ENCODE measurements at regions not wholly inside any gene's neighbourhood (a gene's known extent, or its start where the extent isn't known, plus 50 kb on each side); places are given as distances from the start of the nearest gene placed in this dataset.
"Not testable (repeated sequence)": the region's sequence is repeated elsewhere in the genome, so short reads cannot be mapped to it uniquely, and the experiment has no call there.

- DNase-seq (ENCODE audit: low read depth in 2 of 2): not testable (repeated sequence)
Observed at GRCh38 chr14:106753751-106754150, 1227.4 kb downstream of the TMEM121 start.

GRCh38 chr14:106757444-106757843 is 1231.1 kb downstream of the TMEM121 start:
- not testable (repeated sequence) for DNase-seq (ENCODE audit: low read depth in 2 of 2)

DNA sequence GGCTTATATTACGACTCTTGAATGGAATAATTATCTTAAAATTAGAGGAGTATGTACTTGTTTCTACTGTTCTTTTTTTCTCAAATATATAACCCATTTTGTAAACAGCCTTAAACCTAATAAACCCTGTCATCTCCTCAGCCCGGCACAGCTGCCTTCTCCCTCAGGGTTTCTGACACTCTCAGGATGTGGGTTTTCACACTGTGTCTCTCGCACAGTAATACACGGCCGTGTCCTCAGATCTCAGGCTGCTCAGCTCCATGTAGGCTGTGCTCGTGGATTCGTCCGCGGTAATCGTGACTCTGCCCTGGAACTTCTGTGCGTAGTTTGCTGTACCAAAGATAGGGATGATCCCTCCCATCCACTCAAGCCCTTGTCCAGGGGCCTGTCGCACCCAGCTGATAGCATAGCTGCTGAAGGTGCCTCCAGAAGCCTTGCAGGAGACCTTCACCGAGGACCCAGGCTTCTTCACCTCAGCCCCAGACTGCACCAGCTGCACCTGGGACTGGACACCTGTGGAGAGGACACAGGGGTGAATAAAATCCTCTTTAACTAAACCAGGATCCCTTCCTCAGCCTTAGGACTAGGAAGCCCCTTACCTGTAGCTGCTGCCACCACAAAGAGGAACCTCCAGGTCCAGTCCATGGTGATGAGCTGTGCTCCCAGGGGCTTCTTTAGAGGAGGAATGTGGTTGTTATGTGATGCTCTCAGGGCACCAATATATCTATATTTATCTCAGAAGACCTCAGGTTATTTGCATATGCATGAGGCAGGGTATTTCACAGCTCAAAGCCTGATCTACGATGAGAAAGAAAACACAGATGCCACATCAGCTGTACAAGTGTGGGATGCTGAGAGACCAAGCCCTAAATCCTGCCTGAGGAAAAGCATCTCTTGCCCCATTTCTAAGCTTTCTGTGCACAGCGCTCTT is 1235.8 kb downstream of the TMEM121 start:
- not testable (repeated sequence) for DNase-seq (ENCODE audit: low read depth in 2 of 2)

DNA sequence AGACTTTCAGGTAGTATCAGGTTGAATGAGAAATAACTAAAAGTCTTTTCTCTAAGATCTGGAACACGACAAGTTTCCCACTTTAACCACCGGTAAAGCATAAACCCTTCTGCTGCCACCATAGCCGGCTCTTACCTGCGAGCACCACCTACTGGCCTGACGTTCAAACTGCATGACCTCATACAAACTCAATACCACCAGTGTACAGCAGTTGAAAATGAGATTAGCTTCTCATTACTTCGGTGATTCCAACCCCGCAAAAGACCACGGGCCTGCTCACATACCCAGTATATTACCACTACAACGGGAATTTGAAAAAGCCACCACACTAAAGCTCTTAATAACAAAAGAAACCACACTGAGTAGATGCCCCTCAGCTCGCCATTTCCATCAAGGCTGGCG is 1238.6 kb downstream of the TMEM121 start:
- not testable (repeated sequence) for DNase-seq (ENCODE audit: low read depth in 2 of 2)

DNA sequence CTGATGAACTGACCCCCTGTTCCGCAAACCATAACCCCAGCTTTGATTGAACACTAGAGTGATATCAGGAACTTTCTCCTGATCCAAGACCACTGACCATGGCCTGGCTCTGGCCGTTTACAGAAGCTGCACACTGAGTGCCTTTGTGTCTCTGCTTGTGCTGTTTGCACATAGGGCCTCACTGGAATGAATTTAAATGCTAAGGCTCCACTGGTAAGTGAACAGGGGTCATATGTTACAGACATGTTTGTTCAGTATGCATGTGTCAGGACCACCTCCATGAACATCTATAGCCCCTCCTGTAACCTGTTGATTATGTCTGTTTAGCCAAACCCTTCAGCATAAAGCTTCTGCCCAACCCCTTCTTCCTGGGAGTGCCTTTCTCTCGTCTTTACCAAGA is 1239.8 kb downstream of the TMEM121 start:
- no peak for DNase-seq (ENCODE audit: low read depth in 2 of 2)

DNA sequence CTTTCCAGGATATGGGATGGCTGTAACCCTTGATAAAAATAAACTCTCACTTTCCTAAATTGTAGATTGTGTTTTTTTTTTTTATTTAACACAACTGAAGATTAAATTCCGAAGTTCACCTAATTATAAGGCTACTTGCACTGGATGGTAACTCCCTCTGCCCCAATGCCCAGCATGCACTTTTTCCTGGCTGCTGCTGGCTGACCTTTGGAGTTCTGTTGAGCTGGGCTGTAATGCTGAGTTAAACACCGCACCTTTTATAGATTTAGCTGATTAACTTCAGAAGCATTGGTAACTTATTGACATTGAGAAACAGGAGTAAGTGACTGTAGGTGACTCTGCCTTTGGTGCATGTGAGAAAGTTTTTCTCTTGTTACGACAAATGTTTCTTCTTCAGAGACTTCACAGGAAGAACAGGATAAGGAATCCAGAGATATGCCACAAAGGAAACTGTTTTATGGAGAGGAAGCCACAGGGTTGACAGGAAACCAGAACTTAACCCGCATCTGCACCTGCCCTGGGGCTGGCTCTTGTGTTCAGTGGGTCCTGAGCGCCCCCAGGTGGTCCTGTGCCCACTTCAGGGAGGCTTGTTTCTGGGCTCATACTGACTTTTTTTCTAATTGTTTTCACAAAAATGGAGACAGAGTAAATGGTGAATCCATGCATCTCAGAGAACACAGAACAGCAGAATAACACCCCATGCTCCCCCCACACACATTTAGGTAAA is 1240.3 kb downstream of the TMEM121 start:
- DNase-seq (ENCODE audit: low read depth in 2 of 2): peak; percentile 10 to 35

GRCh38 chr14:106768230-106768629 is 1241.8 kb downstream of the TMEM121 start:
- not testable (repeated sequence) for DNase-seq (ENCODE audit: low read depth in 2 of 2)

DNA sequence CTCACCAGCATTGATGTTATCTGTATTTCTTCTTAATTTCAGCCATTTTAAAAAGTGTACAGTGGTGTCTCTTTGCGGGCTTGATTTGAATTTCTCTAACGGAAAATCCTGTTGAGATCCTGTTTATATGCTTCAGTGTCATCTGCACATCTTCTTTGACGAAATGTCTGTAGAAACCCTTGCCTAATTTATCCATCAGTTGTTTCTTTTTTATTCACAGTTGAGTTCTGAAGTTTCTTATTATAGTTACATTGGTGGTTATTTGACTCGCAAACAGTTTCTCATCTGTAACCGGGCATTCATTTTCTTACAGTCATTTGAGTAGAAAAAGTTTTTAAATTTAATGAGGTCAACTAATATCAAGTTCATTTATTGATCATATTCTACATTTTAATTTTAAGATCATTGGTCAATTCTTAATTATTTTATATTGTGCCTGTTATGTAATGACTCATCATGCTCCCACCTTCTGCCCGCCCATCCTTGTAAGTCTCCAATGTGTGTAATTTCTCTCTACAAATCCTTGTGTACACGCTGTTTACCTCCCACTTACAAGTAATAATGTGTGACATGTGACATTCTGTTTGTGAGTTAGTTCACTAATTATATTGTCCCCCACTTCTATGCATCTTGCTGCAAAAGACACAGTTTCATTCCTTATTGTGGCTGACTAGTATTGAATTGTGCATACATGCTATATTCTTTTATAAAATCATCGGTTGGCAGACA is 1242.8 kb downstream of the TMEM121 start:
- DNase-seq (ENCODE audit: low read depth in 2 of 2): not testable (repeated sequence)

DNA sequence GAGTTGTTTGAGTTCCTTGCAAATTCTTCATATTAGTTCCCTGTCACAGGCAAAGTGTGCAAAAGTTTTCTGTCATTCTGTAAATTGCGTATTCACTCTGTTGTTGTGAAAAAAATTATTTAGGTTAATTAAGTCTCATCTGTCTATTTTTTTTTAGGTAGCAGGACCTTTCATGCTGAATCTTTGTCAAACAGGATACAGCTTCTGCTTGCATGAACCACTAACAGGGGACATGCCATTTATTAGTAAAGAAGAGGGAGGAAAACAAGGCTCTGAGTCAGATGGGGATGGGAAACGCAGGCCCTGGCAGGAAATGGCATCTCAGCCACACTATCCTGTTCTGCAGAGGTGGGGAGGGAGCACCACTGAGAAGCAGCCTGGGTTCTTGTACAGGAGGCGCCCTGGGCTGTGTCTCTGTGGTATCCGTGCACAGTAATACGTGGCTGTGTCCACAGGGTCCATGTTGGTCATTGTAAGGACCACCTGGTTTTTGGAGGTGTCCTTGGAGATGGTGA is 1243.8 kb downstream of the TMEM121 start:
- DNase-seq (ENCODE audit: low read depth in 2 of 2): not testable (repeated sequence)

GRCh38 chr14:106774889-106775480 is 1248.6 kb downstream of the TMEM121 start:
- DNase-seq (ENCODE audit: low read depth in 2 of 2): peak; percentile 53 to 79

GRCh38 chr14:106776395-106776983 is 1250.1 kb downstream of the TMEM121 start:
- DNase-seq (ENCODE audit: low read depth in 2 of 2): no peak

- no peak for DNase-seq (ENCODE audit: low read depth in 2 of 2)
Observed at GRCh38 chr14:106778986-106779385, 1252.6 kb downstream of the TMEM121 start.

GRCh38 chr14:106786697-106787096 is 1260.3 kb downstream of the TMEM121 start:
- DNase-seq (ENCODE audit: low read depth in 2 of 2): no peak

DNA sequence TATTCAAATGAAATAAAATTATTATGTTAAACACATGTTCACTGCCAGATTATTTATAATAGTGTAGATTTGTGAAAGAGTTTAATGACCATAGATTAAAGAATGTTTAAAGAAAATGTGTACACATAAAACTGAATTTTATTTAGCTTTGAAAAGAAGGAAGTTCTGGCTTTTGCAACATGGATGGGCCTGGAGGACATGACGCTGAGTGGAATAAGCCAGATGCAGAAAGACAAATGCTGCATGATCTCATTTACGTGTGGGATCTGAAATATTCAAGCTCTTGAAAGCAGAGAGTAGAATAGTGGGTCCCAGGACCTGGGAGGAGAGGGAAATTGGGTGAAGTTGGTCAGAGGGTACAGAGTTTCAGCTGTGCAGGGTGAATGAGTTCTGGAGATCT is 1261.2 kb downstream of the TMEM121 start:
- no peak for DNase-seq (ENCODE audit: low read depth in 2 of 2)

- DNase-seq (ENCODE audit: low read depth in 2 of 2): no peak
Observed at GRCh38 chr14:106788534-106788933, 1262.2 kb downstream of the TMEM121 start.

DNA sequence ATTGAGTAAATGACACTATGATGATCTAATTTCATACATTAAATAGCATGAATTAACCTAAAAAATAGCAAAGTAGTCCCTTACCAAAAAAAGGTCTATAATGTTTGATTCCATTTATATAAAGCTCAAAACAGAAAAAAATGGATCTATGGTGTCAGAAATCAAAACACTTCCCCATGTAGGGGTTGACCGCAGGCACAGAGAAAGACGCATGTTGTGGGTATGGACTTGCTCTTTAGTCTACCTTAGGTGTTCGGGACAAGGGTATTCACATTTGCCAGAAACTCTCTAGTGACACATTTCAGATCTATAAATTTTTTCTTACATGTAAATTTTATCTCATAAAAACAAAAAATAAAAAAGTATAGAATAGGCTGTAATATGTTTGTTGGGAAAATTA is 1262.9 kb downstream of the TMEM121 start:
- no peak for DNase-seq (ENCODE audit: low read depth in 2 of 2)

GRCh38 chr14:106790189-106791036 is 1264.0 kb downstream of the TMEM121 start:
- peak; percentile 23 to 61 for DNase-seq (ENCODE audit: low read depth in 2 of 2)

DNA sequence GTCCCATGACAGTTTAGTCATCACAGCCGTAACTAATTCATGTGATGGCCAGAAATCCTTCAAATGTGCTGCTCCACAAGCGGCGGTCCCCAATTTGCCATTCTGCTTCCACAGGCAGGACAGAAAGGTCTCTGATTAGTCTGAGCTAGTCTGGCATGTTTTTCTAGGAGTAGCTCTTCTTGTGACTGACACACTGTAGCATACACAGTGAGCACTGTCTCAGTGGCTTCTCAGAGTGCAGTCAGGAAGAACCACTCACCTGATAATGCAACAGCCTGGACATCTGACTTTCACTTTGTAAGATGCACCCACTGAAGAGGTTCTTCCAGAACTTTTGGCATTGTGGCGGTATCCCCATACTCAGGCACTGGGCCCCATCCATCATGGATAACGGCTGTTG is 1266.2 kb downstream of the TMEM121 start:
- DNase-seq (ENCODE audit: low read depth in 2 of 2): no peak

DNA sequence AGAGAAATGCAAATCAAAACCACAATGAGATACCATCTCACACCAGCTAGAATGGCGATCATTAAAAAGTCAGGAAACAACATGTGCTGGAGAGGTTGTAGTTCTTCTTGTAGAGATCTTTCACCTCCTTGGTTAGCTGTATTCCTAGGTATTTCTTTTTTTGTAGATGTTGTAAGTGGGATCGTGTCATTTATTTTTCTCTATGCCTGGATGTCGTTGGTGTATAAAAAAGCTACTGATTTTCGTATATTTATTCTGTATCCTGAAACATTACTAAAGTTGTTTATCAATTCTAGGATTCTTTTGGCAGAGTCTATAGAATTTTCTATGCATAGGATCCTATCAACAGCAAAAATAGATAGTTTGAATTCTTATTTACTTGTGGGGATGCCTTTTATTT is 1271.8 kb downstream of the TMEM121 start:
- not testable (repeated sequence) for DNase-seq (ENCODE audit: low read depth in 2 of 2)
